ENCODE measurements at regions not wholly inside any gene's neighbourhood (a gene's known extent, or its start where the extent isn't known, plus 50 kb on each side); places are given as distances from the start of the nearest gene placed in this dataset.

DNA sequence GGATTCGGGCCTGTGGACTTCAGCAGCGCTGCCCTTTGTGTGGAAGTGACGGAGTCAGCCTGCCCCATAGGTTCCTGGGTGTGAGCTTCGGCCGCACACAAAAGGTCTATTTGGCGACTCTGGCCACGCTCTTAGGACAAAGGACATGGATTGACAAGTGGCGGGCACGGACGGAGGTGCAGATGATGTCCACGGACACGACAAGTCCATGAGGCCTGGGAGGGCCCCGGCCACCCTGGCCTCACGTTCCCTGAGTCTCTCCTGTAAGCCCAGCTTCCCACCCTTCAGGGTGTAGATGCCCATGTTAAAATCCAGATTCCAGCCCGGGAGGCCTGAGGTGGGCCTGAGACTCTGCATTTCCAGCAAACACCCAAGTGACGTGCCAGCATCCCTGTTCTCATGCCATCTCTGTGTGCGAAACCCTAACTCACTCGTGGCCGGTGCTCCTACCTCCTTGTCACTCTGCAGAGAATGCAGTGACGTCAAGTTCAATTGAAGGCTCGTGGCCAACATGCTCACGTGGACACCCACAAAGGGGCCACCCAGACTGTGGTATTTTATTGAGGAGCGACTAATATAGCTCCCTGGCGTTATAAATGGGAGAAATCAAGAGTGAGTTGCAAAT is 111.7 kb downstream of the RTP5 start:
- no peak for DNase-seq (ENCODE audit: low read depth in 2 of 2, low spot score in 1 of 2)

DNA sequence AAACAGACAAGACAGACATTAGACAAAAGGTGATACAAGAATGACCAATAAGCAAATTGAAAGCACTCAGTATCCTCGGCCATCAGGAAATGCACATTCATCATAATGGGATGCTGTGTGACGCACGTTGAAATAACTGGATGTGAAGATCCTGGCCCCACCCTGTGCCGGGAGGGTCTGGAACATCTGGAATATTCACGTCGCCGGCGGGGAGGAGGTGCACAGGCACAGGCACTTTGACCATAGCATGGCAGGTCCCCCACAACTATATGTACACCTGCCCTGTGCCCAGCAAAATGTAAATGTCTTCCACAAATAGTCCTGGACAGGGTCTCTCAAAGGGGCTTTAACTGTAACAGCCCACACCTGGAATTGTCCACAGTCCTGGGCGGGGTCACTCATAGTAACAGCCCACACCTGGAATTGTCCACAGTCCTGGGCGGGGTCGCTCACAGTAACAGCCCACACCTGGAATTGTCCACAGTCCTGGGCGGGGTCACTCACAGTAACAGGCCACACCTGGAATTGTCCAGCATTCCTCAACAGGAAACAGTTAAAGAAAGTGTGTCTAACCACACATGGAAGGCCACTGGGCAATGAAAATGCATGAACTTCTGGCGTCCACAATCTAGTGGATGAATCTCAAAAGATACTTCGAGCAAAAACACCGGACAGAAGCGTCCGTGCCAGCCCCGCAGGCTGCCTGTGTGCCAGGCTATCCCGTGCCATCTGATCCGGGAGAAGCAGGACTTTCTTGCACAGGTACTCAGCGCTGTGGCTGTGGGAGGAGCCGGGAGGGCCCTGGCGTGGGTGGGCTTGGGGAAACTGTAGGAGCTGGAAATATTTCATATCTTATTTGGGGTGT is 113.4 kb downstream of the RTP5 start:
- no peak for DNase-seq (ENCODE audit: low read depth in 2 of 2, low spot score in 1 of 2)

DNA sequence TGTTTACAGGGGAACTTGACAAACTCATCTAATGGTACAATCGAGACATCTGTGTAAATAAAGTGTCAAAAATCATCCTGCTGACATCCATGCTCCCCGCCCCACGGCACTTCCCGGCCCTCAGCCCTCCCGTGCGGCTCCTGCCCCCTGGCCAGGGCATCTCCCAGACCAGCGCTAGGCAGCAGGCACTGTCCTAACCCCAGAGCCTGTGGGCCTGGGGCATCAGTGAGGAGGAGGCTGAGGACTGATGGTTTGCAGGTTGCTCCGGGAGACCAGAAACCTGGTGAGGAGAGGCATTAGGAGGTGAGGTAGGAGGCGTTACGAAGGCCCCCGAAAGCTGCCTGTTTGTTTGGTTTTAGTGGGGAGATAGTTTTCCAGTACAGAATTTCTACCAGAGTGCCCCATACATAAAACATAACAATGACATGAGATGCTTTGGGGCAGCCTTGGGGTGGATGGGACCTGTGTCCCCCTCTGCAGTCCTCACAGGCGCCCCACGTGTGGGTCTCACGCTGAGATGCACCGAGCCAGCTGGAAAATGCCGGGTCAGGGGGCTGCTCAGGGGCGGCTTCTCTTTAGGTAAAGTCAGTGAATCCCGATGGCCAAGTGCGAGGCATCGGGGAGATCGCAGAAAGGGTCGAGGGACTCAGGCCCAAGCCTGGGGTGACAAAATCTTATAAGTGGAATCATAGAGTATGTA is 114.2 kb downstream of the RTP5 start:
- no peak for DNase-seq (ENCODE audit: low read depth in 2 of 2, low spot score in 1 of 2)

DNA sequence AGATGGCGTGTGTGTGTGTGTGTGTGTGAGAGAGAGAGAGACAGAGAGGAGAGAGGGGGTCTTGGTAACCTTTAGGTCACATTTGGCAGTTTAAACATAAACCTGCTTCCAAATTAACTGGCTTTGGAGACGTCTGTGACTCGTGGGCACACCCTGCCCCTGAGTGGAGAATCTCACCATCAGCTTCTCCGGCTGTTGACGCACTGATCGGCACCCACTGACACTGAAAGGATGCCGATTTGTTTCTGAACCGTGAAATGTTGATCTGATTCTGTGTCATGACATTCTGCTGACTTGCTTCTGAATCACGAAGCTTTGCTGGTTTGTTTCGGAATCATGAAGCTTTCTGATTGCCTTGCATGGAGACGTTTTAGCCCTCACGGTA is 114.7 kb downstream of the RTP5 start:
- no peak for DNase-seq (ENCODE audit: low read depth in 2 of 2, low spot score in 1 of 2)

DNA sequence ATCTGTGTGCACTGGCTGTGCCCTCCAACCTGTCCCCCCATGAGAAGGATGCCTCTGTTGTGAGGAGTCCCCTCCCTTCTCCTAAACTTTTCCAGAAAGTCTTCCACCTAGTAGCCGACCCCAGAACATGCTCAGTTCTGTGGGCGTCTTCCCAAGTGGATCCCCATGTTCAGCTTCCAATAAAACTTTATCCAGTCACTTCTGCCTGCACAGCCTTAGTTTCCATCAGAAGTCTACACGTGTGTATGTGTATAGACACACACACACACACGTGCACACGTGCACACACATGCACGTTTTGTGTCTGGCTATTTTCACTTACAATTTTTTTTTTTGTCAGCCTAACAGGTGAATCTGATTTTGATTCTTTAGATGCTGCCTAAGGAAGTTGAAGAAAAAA is 115.1 kb downstream of the RTP5 start:
- DNase-seq (ENCODE audit: low read depth in 2 of 2, low spot score in 1 of 2) = no peak

DNA sequence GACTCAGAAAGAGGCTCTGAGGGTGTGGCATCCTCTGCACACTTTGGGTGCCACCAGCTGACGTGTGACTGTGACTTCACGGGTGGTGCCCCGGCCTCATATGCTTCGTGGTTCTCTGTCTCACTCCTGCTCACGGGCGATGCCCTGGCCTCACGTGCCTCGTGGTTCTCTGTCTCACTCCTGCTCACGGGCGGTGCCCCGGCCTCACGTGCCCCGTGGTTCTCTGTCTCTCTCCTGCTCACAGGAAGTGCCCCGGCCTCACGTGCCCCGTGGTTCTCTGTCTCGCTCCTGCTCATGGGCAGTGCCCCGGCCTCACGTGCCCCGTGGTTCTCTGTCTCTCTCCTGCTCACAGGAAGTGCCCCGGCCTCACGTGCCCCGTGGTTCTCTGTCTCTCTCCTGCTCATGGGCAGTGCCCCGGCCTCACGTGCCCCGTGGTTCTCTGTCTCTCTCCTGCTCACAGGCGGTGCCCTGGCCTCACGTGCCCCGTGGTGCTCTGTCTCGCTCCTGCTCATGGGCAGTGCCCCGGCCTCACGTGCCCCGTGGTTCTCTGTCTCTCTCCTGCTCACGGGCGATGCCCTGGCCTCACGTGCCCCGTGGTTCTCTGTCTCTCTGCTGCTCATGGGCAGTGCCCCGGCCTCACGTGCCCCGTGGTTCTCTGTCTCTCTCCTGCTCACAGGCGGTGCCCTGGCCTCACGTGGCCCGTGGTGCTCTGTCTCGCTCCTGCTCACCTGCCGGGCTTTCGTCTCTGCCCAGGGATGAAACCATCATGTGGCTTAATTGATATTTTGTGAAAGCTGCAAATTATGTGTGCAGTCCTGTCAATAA is 115.8 kb downstream of the RTP5 start:
- DNase-seq (ENCODE audit: low read depth in 2 of 2, low spot score in 1 of 2) = peak; percentile 27 to 31

DNA sequence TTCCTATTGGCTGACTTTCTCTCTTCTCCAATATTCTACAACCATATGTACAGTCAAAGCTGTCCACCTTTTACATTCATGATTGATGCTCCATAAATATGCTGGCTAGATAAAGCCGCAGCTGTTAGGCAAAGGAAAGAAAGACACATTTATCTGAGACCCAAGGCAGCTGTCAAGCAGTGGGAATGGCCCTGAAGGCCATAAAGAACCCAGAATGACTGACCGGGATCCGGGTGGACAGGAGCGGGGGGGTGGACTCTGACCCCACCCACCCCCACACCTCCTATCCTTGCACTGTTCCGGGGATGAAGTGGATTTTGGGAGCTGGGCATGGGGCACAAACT is 116.4 kb downstream of the RTP5 start:
- no peak for DNase-seq (ENCODE audit: low read depth in 2 of 2, low spot score in 1 of 2)

DNA sequence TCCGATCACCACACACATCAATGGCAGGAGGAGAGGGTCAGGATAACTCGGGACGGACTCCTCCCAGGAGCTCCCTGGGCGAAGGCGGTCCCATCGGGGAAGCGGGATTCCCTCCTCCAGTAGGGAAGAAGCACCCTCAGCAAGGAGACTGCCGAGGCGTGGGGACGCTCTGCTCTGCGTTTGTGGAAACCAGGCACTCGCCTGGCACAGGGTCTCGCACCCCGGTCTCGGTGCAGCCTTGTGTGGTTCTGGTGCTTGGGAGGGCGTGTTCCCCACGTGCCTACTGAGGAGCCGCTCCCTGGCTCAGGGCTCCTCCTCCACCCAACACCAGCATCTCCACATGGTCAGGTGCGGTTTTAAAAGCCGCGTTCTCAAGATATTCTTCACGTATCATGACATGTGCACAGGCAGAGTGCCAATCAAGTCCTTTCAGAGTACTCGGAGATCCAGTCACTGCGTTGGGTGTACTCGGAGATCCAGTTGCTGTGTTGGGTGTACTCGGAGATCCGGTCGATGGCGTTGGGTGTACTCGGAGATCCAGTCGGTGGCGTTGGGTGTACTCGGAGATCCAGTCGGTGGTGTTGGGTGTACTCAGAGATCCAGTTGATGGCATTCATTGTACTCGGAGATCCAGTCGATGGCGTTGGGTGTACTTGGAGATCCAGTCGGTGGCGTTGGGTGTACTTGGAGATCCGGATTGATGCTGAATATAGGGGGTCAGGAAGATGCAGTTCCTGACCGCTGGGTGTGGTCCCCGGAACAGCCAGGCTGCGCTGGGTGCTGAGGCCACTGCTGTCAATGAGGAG is 117.5 kb downstream of the RTP5 start:
- DNase-seq (ENCODE audit: low read depth in 2 of 2, low spot score in 1 of 2) = no peak

DNA sequence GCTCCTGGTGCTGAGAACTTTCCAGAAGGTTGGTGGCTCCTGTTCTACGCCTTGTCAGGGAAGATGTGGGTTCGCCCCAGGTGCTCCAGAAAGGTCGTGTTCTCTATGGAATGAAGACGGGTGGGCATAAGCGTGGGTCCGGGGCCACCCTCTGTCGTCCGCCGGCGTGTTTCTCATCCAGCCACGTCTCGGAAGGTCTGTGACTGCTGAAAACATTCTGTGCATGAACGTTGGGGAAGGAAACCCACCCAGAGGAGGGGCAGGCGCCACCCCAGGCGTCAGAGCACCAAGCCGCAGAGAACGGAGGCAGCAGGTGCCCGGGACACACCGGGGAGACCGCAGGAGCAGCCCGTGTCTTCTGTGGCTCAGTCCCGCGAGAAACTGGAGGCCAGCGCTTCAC is 118.2 kb downstream of the RTP5 start:
- no peak for DNase-seq (ENCODE audit: low read depth in 2 of 2, low spot score in 1 of 2)

DNA sequence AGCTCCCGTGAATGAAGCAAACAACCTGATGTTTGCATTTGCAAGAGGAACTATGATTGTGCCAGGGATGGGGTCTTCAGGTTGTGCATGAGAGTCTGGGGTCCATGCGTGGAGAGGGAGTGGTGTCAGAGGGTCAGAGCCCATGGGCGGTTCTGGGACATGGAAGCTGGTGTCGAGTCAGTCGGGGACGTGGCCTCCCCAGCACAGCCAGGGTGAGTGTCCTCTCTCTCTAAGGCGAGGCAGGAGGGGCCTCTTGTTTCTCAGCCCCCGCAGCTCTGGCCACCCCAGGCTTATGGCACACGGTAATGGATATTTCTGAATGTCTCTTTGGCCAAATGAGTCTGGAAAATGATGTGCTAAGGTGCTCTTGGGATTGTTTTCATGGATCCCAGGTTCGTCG is 118.6 kb downstream of the RTP5 start:
- no peak for DNase-seq (ENCODE audit: low read depth in 2 of 2, low spot score in 1 of 2)

DNA sequence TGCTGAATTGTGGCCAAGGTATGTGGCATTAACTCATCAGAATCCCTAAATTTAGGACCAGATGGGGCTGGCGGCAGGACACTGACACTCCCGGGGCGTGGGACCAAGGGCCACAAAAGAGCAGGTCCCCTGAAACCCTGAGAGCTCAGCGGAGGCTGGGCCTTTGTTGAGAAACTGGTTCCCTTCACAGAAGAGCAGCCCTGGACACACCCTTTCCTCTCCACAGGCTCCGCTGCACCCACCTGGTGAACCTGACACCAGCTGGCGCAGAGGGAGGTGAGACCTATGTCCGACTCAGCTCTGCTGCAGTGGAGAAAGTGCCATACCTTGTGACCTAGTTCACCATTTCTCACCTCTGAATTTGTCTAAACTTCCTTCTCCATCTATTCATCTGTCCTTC is 119.5 kb downstream of the RTP5 start:
- DNase-seq (ENCODE audit: low read depth in 2 of 2, low spot score in 1 of 2) = no peak

DNA sequence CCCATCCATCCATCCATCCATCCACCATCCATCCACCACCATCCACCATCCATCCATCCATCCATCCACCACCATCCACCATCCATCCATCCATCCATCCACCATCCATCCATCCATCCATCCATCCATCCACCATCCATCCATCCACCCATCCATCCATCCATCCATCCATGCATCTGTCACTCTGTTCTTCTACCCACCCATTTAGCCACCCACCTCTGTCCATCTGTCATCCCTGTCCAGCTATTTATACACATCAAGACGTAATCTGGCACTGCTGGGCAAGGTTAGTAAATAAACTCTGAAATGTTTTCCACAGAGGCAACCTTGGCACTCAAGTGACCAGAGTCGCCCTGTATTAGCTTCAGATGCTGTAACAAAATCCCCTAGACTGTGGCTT is 120.9 kb downstream of the RTP5 start:
- no peak for DNase-seq (ENCODE audit: low read depth in 2 of 2, low spot score in 1 of 2)

DNA sequence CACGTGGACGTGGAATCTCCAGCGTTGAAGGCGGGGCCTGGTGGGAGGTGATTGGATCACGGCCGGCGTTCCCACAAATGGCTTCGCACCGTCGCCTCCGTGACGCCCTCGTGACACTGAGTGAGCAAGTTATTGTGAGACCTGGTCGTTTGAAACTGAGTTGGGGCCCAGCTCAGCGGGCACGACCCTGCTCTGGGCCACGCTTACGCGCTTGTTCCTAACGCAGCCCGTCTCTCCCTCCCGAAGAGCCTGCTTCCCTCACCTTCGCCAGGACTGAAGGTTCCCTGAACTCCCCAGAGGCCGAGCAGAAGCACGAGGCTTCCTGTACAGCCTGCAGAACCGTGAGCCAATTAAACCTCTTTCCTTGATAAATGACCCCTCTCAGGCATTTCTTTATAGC is 121.8 kb downstream of the RTP5 start:
- DNase-seq (ENCODE audit: low read depth in 2 of 2, low spot score in 1 of 2) = no peak

DNA sequence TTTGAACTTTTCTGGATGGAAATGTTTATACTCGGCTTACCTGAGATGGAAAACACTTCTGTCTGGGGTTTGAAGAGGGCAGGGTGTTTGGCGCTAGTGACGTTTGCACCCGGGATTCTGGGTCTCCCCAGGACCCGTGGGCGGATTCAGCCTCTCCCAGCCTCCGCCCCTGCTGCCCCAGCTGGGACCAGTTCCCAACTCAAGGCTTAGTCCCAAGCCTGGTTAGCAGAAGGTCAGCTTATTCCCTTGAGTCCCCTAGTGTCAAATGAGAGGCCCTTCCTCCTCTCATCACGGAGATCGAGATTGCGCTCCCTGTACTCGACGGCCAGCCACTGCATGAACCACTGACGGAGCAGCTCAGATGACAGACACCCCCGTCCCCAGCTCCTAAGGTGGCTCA is 123.2 kb downstream of the RTP5 start:
- DNase-seq (ENCODE audit: low read depth in 2 of 2, low spot score in 1 of 2) = no peak

DNA sequence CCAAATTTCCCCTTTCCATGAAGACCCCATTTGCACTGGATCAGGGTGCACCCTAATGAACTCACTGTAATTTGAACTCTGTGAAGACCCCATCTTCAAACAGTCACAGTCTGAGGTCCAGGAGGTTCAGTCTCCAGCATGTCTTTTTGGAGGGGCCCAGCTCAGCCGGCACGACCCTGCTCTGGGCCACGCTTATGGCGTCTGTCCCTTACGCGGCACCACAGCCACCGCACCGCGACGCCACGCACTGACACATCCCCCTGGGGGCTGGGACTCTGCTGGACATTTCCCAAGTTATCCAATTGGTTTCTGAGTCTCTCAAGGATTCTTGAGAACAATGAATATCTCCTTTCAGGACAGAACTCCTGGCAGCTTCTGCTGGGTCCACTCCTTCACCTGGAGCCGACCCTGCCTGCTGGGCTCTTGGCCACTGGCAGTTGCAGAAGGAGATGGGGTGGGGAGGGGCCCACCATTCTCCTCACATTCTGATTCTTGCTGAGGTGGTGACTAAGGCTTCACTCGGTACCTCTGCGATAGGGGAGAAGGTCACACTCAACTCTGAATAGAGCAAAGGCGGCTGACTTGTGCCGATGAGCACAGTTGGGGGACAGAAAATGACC is 124.0 kb downstream of the RTP5 start:
- DNase-seq (ENCODE audit: low read depth in 2 of 2, low spot score in 1 of 2) = no peak

DNA sequence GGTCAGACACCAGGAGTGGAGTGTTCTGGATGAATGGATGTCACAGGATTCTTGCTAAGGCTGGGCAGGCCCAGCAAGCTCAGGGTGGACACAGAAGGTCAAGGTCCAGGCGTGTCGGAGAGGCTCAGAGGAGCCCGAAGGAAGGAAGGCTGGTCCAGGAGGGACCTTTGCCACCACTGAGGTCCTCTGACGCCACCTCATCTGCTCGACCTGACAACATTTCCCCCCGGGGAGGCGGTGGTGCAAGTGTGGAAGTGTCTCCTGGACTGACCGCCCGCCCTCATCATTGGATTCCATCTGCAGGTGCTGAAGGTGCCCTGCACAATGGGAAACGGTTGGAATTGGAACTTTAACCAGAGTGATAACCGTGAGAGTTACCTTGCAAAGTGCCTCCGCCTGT is 124.6 kb downstream of the RTP5 start:
- no peak for DNase-seq (ENCODE audit: low read depth in 2 of 2, low spot score in 1 of 2)

DNA sequence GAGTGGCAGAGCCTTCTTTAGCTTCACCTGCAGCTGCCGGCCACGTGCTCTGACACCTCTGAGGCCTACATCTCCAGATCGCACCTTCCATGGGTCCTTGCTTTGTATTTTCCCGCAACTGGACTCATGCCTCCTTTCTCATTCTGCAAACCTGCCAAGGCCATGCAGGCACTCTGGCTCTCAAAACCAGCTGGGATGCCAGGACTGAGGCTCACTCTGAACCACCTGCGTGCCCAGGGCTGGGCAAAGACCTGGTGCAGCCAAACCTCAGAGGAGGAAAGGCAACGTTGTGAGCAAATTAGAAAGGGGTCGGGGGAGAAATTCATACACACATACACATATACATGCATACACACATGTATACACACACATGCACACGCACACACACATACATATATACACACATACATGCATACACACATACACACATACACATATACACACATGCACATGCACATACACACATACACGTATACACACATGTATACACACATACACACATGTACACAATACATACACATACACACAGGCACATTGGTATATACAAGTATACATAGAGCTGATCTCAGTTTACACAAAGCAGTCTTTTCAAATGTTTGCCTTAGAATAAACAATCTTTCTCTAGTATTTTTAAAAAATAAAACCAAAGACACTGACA is 125.2 kb downstream of the RTP5 start:
- DNase-seq (ENCODE audit: low read depth in 2 of 2, low spot score in 1 of 2) = no peak

DNA sequence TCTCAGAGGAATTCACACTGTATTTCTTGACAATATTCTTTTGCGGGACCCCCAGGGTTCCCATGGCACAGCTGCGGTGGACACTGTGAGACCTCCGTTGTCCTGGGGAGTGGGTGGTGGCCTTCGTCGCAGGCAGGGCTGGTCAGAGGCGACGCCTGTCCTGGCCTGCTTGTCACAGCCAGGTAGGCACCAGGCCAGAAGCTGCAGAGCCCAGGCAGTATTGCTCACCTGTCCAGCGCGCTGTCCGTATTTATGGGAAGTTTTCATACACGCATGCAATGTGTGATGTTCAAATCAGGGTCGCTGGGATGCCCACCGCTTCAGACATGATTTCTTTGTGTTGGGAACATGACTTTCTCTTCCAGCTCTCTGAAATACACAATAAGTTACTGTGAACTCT is 126.6 kb downstream of the RTP5 start:
- no peak for DNase-seq (ENCODE audit: low read depth in 2 of 2, low spot score in 1 of 2)

DNA sequence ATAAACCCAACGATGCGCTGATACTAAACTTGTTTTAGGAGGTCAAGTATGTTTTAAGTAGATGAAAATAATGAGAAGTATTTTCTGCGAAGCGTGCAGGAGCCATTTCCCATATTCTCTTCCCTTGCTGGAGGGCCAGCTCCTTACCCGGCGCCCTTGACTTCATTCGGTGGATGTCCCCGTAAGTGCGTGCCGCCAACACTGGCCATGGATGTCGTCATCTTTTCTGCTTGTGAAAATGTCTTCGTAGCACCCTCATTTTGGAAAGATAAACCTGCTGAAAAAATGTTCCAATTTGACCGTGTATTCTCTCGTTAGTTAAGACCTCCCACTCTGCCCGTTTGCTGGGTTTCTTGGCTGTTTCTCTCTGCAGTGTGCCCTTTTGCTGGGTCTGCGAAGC is 127.5 kb downstream of the RTP5 start:
- no peak for DNase-seq (ENCODE audit: low read depth in 2 of 2, low spot score in 1 of 2)

DNA sequence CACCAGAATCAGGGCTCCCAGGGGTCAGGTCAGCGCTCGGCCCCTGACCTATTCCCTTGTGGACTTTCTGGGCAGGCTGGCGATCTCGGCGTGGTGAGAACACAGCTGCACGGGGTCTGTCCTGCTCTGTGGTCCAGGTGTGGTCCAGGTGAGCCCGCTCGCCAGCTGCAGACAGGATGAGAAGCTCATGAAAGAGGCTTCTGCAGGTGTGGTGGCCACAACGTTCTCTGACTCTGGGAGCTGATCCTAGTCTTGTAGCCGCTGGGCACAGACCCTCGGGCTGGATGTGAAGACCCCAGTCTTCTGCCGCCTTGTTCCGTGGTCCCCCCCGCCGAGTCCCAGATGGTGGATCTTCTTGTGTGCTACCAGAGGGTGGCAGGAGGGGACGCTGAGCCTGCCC is 129.7 kb downstream of the RTP5 start:
- no peak for DNase-seq (ENCODE audit: low read depth in 2 of 2, low spot score in 1 of 2)

Data from stimulated activated CD8-positive, alpha-beta memory T cell treated with anti-CD3 and anti-CD28 coated beads, Interleukin-4, amount 100 ng/mL, for 4 hours (primary cell).